Kidney epithelial cell (primary cell): ENCODE measurements at regions not wholly inside any gene's neighbourhood (a gene's known extent, or its start where the extent isn't known, plus 50 kb on each side); places are given as distances from the start of the nearest gene placed in this dataset.

Source experiments
- DNase-seq: peaks from one replicate; pipeline ENCODE4 v3.0.0-alpha.2; 2010; ENCODE audit warnings: low read depth
- H3K27me3 ChIP-seq: 2 replicates; pipeline ENCODE4 v1.6.0; 2011; ENCODE audit warnings: low read length; ENCODE audit not compliant: control insufficient read depth, insufficient read depth
- H3K36me3 ChIP-seq: 2 replicates; pipeline ENCODE4 v1.5.1; 2011; ENCODE audit warnings: low read length; ENCODE audit not compliant: control insufficient read depth, insufficient read depth
- H3K4me3 ChIP-seq: 2 replicates; pipeline ENCODE4 v1.5.1; 2011; ENCODE audit warnings: low read depth, mild to moderate bottlenecking, control low read depth, low read length
- CTCF ChIP-seq: IDR thresholded peaks from 2 replicates; pipeline ENCODE4 v1.5.1; 2011; ENCODE audit warnings: mild to moderate bottlenecking, moderate library complexity, low read length, control low read depth, inconsistent platforms; ENCODE audit not compliant: insufficient read depth, poor library complexity, severe bottlenecking

GRCh38 chr4:117640836-117641235 lies 393.4 kb upstream of the NDST3 start:
- Histone ChIP-seq H3K4me3 (no peak overlapping the region), H3K36me3 (no peaks in the 10 kb centered on the region), H3K27me3 (no peaks in the 10 kb centered on the region)
- no peak for DNase-seq
- TF ChIP-seq CTCF = no peak

- no peak for TF ChIP-seq CTCF
- Histone ChIP-seq H3K36me3 (no peaks in the 10 kb centered on the region), H3K27me3 (no peaks in the 10 kb centered on the region), H3K4me3 (no peak overlapping the region)
- DNase-seq = no peak
Observed at GRCh38 chr4:117641519-117641918, 392.8 kb upstream of the NDST3 start.

GRCh38 chr4:117654079-117654478 lies 380.2 kb upstream of the NDST3 start:
- no peaks in the 10 kb centered on the region for H3K36me3 ChIP-seq
- no peak overlapping the region for H3K4me3 ChIP-seq
- no peaks in the 10 kb centered on the region for H3K27me3 ChIP-seq
- DNase-seq = no peak
- TF ChIP-seq CTCF = no peak

GRCh38 chr4:117660668-117661067 lies 373.6 kb upstream of the NDST3 start:
- no peaks in the 10 kb centered on the region for H3K36me3 ChIP-seq
- DNase-seq = no peak
- no peaks in the 10 kb centered on the region for H3K27me3 ChIP-seq
- no peak overlapping the region for H3K4me3 ChIP-seq
- TF ChIP-seq CTCF = no peak

- no peaks in the 10 kb centered on the region for H3K27me3 ChIP-seq
- no peak for DNase-seq
- TF ChIP-seq CTCF = no peak
- H3K4me3 ChIP-seq = no peak overlapping the region
- H3K36me3 ChIP-seq = no peaks in the 10 kb centered on the region
Observed at GRCh38 chr4:117661091-117662072, 372.9 kb upstream of the NDST3 start.
